ENCODE measurements at regions not wholly inside any gene's neighbourhood (a gene's known extent, or its start where the extent isn't known, plus 50 kb on each side); places are given as distances from the start of the nearest gene placed in this dataset.

DNA sequence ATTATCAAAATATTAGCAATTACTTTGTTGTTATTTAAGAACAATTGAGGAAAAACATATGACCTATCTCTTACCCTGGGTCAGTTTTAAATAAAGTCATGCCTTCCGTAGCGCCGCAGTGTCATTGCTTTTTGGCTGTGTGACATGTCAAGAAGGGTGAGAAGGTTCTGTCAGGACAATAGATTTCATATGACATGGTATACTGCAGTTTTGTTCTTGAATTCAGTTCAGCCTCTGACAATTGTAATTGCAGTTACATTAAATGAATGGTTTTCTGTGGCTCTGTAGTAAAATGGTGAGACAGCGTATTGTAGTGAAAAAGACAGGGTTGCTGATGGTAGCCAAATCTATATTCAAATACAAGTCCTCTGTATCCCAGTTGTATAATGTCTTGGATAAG, 307.2 kb downstream of the CDH2 start:
- no peak overlapping the region for H4K5ac ChIP-seq (ENCODE audit: low read depth, low read length)
- dilution Hi-C loops (cut with HindIII; ENCODE audit: low sequenced_read_pairs, unreplicated experiment) = no loop called here
- intact Hi-C loops (cut with micrococcal nuclease) = no loop called here
- no peak overlapping the region for H3K4me2 ChIP-seq (ENCODE audit: low read depth, low read length)
- no peak overlapping the region for H2AFZ ChIP-seq (replicated peaks; ENCODE audit: low read length, poor library complexity)
- ChIA-PET POLR2A (ENCODE audit: unreplicated experiment) (no interaction called here), CTCF (no interaction called here)
- no peak overlapping the region for H3K27ac ChIP-seq (ENCODE audit: insufficient read depth, low read length)
- no peak overlapping the region for H3K9ac ChIP-seq (ENCODE audit: low read depth, low read length)
- no peak overlapping the region for H2BK5ac ChIP-seq (ENCODE audit: low read depth, low read length, poor library complexity, severe bottlenecking)
- no peak overlapping the region for H3K23ac ChIP-seq (ENCODE audit: low read depth, low read length)
- H3K56ac ChIP-seq (ENCODE audit: extremely low read depth, insufficient read depth, low read length) = no peak overlapping the region
- no peaks in the 10 kb centered on the region for H4K20me1 ChIP-seq (ENCODE audit: insufficient read depth, low read length)
- in situ Hi-C loops (cut with MboI; ENCODE audit: low sequenced_read_pairs) = no loop called here
- WGBS, 2 experiments (ENCODE audit: extremely low coverage in 2 of 2, insufficient read length in 1 of 2) = 60% methylated on average over 2 of the region's 4 CpGs; no CpG with 5 or more reads in 1 of the 2 experiments
- H2BK15ac ChIP-seq (ENCODE audit: low read depth, low read length) = no peak overlapping the region
- no peak overlapping the region for H2BK20ac ChIP-seq (ENCODE audit: low read depth, low read length)
- no peaks in the 10 kb centered on the region for H3K27me3 ChIP-seq (ENCODE audit: control insufficient read depth, insufficient read depth, low read length)
- no peak overlapping the region for H3K4ac ChIP-seq (ENCODE audit: low read depth, low read length)
- H2BK120ac ChIP-seq (ENCODE audit: low read depth, low read length) = no peak overlapping the region
- no peak overlapping the region for H3K18ac ChIP-seq (ENCODE audit: low read depth, low read length)
- BruUV-seq (replicated peaks) = no TSS peak
- no peaks in the 10 kb centered on the region for H3K9me1 ChIP-seq (ENCODE audit: insufficient read depth, low read length)
- no peak overlapping the region for H4K91ac ChIP-seq (ENCODE audit: insufficient read depth, low read depth, low read length)
- H3K14ac ChIP-seq (replicated peaks; ENCODE audit: low read depth, low read length) = no peak overlapping the region
- H3K79me1 ChIP-seq (ENCODE audit: low read depth in 1 of 2, low read length in 2 of 2) = no peaks in the 10 kb centered on the region
- ATAC-seq (ENCODE audit: low read depth) (no peak), DNase-seq (no peak)
- no peak overlapping the region for H3K4me3 ChIP-seq (ENCODE audit: insufficient read depth, low read depth, low read length)
- H3K36me3 ChIP-seq (ENCODE audit: control insufficient read depth, insufficient read depth, low read length) = no peaks in the 10 kb centered on the region
- H4K8ac ChIP-seq (ENCODE audit: low read depth in 2 of 2, low read length in 2 of 2) = no peak overlapping the region
- TF ChIP-seq, protein P1, sequence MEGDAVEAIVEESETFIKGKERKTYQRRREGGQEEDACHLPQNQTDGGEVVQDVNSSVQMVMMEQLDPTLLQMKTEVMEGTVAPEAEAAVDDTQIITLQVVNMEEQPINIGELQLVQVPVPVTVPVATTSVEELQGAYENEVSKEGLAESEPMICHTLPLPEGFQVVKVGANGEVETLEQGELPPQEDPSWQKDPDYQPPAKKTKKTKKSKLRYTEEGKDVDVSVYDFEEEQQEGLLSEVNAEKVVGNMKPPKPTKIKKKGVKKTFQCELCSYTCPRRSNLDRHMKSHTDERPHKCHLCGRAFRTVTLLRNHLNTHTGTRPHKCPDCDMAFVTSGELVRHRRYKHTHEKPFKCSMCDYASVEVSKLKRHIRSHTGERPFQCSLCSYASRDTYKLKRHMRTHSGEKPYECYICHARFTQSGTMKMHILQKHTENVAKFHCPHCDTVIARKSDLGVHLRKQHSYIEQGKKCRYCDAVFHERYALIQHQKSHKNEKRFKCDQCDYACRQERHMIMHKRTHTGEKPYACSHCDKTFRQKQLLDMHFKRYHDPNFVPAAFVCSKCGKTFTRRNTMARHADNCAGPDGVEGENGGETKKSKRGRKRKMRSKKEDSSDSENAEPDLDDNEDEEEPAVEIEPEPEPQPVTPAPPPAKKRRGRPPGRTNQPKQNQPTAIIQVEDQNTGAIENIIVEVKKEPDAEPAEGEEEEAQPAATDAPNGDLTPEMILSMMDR (conservative IDR thresholded peaks at IDR 0.05; ENCODE audit: low read depth, low read length) = no peak
- TF ChIP-seq MAZ (IDR thresholded peaks at IDR 0.05; ENCODE audit: borderline replicate concordance, low read depth, low read length) (no peak), MAFK (IDR thresholded peaks at IDR 0.05; ENCODE audit: low read depth, low read length) (no peak), ELK1 (IDR thresholded peaks at IDR 0.05; ENCODE audit: borderline replicate concordance, low read depth, low read length) (no peak)
- no peaks in the 10 kb centered on the region for H3K9me3 ChIP-seq (ENCODE audit: control insufficient read depth, insufficient read depth, low read length)
- no peaks in the 10 kb centered on the region for H3K4me1 ChIP-seq (ENCODE audit: control insufficient read depth, insufficient read depth, low read length)
- H2AK9ac ChIP-seq (replicated peaks; ENCODE audit: low read depth, low read length, poor library complexity) = no peak overlapping the region
- no peak overlapping the region for H2AK5ac ChIP-seq (ENCODE audit: low read depth, low read length)
